T-helper 1 cell treated with Interleukin-12 subunit alpha and Interleukin-12 subunit beta and Interleukin-4 antibody, amounts not matched to agents 30 μg/mL and 1 μg/mL, for 36 hours (primary cell): ENCODE measurements at regions not wholly inside any gene's neighbourhood (a gene's known extent, or its start where the extent isn't known, plus 50 kb on each side); places are given as distances from the start of the nearest gene placed in this dataset.

Experiments
- H3K27ac Mint-ChIP-seq: one replicate; pipeline ENCODE4 v1.8.0; 2021; ENCODE audit warnings: mild to moderate bottlenecking, mixed read lengths
- H3K27me3 Mint-ChIP-seq: one replicate; pipeline ENCODE4 v1.8.0; 2021; ENCODE audit warnings: low read depth, mixed read lengths
- H3K36me3 Mint-ChIP-seq: one replicate; pipeline ENCODE4 v1.8.0; 2021; ENCODE audit warnings: low read depth, mixed read lengths
- H3K4me1 Mint-ChIP-seq: one replicate; pipeline ENCODE4 v1.8.0; 2021; ENCODE audit warnings: low read depth, mixed read lengths
- H3K4me3 Mint-ChIP-seq: one replicate; pipeline ENCODE4 v1.8.0; 2021; ENCODE audit warnings: mild to moderate bottlenecking, moderate library complexity, mixed read lengths
- H3K9me3 Mint-ChIP-seq: one replicate; pipeline ENCODE4 v1.8.0; 2021; ENCODE audit warnings: mixed read lengths

DNA sequence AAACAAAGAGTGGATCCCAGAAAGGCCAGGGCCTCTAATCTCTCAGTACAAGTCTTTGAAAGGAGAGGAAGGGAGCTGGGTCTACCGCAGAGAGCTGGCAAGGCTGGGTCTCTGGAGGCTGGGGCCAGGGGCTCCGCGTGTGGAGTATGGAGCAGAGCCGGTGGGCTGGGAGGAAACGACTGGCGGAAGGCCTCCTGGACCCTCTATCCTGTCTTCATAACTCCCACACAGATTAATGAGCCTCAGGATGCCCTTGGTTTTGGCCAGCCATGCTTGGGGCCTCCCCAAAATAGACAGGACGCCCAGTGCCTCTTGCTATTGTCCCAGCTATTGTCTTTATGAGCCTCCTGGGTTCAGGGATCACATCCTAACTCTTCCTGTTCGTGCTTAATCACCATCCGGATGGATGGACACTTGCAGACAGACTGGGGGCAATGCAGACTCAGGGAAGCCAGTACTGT lies 306.4 kb downstream of the DHX35 start:
- H3K27ac Mint-ChIP-seq = no peak overlapping the region
- H3K4me3 Mint-ChIP-seq = no peak overlapping the region
- H3K9me3 Mint-ChIP-seq = no peaks in the 10 kb centered on the region
- no peaks in the 10 kb centered on the region for H3K27me3 Mint-ChIP-seq
- H3K4me1 Mint-ChIP-seq = no peaks in the 10 kb centered on the region
- no peaks in the 10 kb centered on the region for H3K36me3 Mint-ChIP-seq

DNA sequence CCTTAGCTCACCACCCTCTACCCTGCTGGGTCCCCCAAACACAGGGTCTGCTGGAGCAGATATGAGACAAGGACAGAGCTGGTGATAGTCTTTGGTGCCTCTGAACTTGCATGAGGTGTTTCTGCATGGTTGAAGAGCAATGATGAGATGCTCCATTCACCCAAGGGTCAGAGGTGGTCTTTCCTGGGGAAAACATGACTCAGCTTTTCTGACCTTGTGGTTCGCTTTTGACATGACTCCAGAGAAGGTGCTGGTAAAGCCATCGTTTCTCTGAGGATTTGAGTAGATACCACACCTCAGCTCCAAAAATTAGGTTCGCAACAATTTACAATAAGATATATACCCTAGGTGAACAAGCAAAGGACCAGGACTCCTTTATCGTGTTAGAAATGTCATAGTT lies 304.8 kb downstream of the DHX35 start:
- peaks cover under 1% of the 10 kb centered on the region for H3K27me3 Mint-ChIP-seq
- H3K9me3 Mint-ChIP-seq = no peaks in the 10 kb centered on the region
- H3K4me1 Mint-ChIP-seq = no peaks in the 10 kb centered on the region
- no peak overlapping the region for H3K4me3 Mint-ChIP-seq
- no peaks in the 10 kb centered on the region for H3K36me3 Mint-ChIP-seq
- no peak overlapping the region for H3K27ac Mint-ChIP-seq

DNA sequence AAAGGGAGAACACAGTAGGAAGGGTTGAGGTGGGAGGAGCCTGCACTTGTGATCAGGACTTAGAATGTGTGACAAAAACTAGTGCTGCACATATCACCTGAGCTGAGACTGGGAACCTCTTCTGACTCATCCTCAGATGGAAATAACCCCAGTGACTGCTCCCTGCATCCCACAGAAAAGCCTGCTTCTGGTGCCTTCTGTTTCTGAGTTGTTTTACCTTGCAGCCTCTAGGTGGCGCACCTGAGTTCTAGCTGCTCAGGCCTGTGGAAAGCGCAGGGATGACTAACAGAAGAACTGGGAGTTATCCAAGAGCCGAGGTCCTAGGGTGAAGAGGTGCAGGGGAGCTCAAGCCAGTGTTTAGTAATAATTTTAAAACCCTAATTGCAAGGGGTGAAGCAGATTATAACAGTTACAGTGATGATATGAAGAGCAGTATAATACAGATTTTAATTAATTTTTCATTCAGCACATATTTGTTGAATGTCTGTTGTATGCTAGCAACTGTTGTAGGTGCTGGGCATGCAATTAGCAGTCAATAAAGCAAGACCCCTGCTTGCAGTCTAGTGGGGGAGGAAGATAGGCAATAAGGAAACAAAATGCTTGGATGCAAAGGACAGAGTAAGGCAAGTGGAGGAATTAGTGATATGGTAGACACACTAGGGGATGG lies 302.5 kb downstream of the DHX35 start:
- Mint-ChIP-seq H3K36me3 (no peaks in the 10 kb centered on the region), H3K4me3 (no peak overlapping the region), H3K27ac (no peak overlapping the region), H3K9me3 (no peaks in the 10 kb centered on the region), H3K4me1 (no peaks in the 10 kb centered on the region), H3K27me3 (peaks cover 3% of the 10 kb centered on the region)

DNA sequence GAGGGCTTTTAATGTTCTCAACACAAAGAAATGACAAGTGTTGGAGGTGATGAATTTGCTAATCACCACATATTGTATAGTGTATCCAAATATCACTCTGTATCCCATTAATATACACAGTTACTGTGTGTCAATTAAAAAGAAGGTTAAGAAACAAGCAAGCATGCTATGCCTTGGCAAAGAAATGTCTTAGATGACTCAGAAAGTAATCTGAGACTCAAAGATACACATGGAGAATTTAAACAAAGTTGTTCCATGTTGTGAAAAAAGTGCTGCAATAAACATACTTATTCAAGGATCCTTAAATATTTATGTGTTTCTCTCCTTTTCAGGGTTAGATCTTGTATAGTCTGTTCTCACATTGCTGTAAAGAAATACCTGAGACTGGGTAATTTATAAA lies 300.9 kb downstream of the DHX35 start:
- H3K27me3 Mint-ChIP-seq = peaks cover 3% of the 10 kb centered on the region
- no peaks in the 10 kb centered on the region for H3K36me3 Mint-ChIP-seq
- no peaks in the 10 kb centered on the region for H3K4me1 Mint-ChIP-seq
- H3K9me3 Mint-ChIP-seq = no peaks in the 10 kb centered on the region
- no peak overlapping the region for H3K4me3 Mint-ChIP-seq
- H3K27ac Mint-ChIP-seq = no peak overlapping the region

DNA sequence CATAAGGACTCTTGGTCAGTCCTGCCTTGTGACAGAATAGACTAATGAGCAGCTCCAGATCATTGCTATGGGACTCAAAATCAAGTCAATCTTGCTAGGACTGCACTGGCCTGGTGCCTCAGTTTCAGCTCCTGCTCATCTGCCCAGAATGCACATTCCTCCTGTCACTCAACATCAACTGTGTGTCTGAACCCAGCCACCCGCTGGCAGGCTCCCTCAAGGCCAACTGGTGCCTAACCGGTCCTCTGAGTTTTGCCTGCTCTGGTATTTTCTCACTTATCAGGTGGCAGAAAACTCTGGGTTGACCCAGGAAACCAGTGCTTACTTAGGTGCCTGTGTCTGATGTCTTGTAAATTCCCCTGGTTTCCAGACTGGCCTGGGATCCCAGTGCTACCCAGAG lies 297.7 kb downstream of the DHX35 start:
- Mint-ChIP-seq H3K9me3 (no peaks in the 10 kb centered on the region), H3K27ac (no peak overlapping the region), H3K4me1 (no peaks in the 10 kb centered on the region), H3K4me3 (no peak overlapping the region), H3K36me3 (no peaks in the 10 kb centered on the region), H3K27me3 (peaks cover 3% of the 10 kb centered on the region)

DNA sequence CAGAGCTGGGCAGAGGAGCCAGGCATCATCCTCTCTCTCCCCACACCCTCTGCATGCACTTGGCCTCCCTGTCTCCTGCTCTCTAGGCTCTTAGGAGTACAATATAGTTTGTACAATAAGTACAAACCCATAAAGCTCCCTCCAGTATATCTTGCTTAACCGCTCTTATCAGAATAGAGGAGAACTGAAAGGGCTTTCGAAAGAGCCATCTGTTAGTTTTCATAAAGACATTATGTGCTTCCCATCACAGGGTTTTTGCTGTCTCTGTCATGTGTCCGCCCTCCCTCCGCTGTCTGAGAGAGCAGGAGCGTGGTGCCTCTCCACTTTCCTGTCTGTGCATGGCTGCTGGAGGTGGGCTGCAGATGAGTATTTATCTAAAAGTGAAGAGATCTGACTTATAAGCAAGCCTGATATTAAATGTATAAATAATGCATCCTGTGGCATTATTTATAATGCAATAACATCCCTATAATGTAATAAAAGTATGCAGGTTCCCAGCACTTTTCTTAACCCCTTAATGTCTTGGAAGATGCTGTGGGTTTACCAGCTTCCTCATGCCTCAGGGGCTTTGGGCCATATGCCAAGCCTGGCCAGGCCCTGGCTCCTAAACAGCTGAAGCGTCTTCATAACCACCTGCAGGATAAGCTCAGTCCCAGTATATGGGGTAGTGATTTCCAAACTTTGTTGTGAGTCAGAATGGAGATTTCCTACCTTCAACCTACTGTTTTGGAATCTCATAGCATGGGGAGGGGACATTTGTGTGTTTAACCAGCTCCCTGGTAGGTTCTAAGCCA lies 297.1 kb downstream of the DHX35 start:
- no peak overlapping the region for H3K4me3 Mint-ChIP-seq
- no peaks in the 10 kb centered on the region for H3K9me3 Mint-ChIP-seq
- H3K27ac Mint-ChIP-seq = no peak overlapping the region
- H3K36me3 Mint-ChIP-seq = no peaks in the 10 kb centered on the region
- H3K27me3 Mint-ChIP-seq = peaks cover 3% of the 10 kb centered on the region
- no peaks in the 10 kb centered on the region for H3K4me1 Mint-ChIP-seq

DNA sequence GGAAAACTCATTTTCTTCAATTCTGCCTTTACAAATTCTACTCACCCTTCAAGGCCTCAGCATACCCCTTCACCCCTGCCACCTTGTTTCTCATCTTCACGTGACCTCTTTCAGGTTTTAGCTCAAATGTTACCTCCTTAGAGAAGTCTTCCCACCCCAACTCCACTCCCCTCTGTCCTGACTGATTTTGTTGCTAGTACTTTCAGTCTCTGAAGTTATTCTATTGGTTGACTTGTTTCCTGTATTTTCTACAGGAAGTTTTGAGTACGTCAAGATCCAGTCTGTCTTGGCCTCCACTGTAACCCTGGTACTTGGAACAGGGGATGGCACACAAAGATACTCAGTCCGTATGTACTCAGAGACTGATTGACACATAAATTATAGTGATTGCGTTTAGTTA lies 296.1 kb downstream of the DHX35 start:
- Mint-ChIP-seq H3K27ac (no peak overlapping the region), H3K36me3 (no peaks in the 10 kb centered on the region), H3K27me3 (peaks cover 3% of the 10 kb centered on the region), H3K4me3 (no peak overlapping the region), H3K4me1 (no peaks in the 10 kb centered on the region), H3K9me3 (no peaks in the 10 kb centered on the region)

DNA sequence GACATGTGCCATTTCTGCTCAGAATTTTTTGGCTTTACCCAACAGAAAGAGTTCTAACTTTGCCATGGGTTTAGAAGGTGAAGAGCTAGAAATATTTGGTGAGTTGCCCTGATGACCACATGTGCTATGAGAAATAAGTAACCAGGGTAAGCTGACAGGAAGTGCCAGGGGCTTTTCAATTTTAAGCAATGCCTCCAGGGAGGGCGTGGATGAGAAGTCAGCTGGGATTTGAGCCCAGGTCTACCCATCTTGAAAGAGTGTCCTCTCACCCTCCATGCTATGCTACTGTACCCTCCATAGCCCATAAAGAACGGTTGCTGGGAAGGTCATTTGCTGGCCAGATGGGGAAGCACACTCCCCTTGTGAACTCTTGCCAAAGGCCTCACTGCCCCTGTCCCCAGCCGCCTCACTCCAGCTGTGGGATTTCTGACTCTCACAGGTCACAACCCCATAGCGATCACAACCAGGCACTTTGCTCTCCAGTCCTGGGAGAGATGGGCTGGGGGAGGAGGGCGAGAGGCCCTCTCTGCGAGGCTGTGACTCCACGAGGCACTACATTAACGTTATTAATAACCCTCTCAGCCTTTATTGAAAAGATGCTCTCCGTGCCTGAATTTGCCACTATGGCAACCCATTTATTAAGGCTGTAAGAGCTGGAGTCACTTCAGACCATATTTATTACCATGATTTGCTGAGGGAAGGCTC lies 291.1 kb downstream of the DHX35 start:
- Mint-ChIP-seq H3K9me3 (no peaks in the 10 kb centered on the region), H3K27me3 (peaks cover 5% of the 10 kb centered on the region), H3K36me3 (no peaks in the 10 kb centered on the region), H3K4me1 (no peaks in the 10 kb centered on the region), H3K4me3 (no peak overlapping the region), H3K27ac (no peak overlapping the region)

DNA sequence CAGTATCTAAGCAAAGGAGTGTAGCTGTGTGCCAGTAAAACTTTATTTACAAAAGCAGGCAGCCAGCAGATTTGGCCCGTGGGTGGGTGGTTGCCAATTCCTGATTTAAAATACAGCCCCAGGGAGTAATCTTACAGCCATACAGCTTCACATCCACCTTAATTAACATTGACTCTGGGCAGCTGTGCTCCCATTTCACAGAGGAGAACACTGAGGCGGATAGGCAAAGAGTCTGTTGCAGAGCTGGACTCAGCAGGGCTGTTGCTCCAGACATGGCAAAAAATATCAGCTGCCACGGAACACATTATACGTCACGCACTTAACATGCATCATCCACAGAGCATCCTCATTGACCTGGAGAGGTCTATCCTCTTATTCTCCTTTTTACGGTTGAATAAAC lies 289.9 kb downstream of the DHX35 start:
- Mint-ChIP-seq H3K36me3 (no peaks in the 10 kb centered on the region), H3K27ac (no peak overlapping the region), H3K27me3 (peaks cover 5% of the 10 kb centered on the region), H3K9me3 (no peaks in the 10 kb centered on the region), H3K4me3 (no peak overlapping the region), H3K4me1 (no peaks in the 10 kb centered on the region)

DNA sequence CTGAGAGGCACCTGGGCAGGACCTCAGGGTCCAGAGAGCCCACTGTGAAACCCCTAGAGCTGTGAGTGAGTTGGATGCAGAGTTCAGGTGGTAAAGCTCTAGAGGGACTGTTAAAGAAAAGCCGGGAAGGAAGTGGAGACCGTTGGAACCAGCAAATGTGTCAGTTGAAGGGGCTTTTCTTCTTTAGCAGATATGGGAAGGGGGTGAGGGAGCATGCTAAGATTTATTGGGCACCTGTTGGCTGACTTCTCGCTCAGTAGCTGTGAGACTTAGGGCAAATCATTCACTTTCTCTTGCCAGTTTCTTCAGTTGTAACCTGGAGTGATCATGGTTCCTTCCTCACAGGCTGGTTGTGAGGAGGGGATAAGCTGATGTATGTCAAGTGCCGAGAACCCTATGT lies 287.7 kb downstream of the DHX35 start:
- peaks cover 10% of the 10 kb centered on the region for H3K4me1 Mint-ChIP-seq
- H3K4me3 Mint-ChIP-seq = no peak overlapping the region
- H3K27me3 Mint-ChIP-seq = peaks cover 5% of the 10 kb centered on the region
- H3K9me3 Mint-ChIP-seq = no peaks in the 10 kb centered on the region
- H3K27ac Mint-ChIP-seq = no peak overlapping the region
- H3K36me3 Mint-ChIP-seq = no peaks in the 10 kb centered on the region

DNA sequence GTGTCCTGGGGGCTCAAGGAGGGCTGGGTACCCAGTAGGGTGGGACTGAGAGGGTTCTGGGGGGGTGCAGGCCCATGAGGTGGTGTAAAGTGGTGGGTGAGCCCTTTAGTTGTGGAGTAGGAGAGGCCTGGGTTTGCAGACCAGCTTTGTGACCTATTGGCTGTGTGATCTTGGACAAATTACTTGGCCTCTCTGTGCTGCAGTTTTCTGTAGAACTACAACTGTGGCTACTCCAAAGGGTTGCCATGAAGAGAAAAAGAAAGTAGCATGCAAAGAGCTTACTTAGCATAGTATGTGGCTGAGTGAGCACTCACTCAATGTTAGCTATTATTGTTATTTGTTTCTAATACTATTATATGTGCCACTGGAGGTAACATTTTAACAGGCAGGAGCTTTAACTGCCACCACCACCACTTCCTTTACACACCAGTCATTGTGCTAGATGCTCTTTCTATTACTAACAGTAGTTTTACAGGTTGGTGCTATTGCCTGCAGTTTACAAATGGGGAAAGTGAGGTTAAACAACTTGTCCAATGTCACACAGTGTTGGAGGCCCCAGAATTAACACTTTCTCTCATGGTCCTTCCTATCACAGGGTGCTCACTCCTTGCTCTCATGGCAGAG lies 286.8 kb downstream of the DHX35 start:
- Mint-ChIP-seq H3K27me3 (peaks cover 5% of the 10 kb centered on the region), H3K4me1 (peaks cover 11% of the 10 kb centered on the region), H3K4me3 (no peak overlapping the region), H3K27ac (no peak overlapping the region), H3K36me3 (no peaks in the 10 kb centered on the region), H3K9me3 (no peaks in the 10 kb centered on the region)

DNA sequence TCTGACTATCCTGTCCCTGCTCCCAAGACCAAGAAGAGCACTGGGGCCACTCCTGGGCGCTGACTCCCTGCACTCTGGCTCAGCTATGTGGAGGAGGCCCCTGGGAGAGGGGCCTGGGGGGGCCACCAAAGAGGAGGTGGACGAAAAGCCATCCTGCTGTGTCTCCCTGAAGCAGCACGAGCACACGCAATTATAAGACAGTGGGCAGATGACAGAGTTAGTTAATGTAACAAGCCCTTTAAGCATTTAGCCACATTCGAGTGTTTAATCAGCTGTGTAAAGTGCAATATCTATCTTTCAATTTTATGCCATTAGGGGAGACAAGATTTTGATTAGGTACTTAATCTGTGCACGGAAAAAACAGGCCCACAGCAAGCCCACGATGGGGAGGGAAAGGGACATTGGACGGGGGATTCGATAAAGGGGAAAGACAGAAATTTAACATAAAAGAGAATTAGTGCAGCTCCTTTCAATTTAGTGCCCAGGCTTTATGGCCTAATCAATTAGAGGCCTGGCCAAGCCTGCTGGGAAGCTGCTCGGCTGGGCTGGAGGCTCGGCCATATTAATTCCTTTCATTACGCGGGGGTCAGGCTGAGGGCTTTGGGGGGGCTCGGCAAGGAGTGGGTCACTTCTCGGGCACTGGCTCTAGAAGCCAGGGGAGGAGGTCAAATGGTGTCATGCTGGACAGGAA lies 286.2 kb downstream of the DHX35 start:
- Mint-ChIP-seq H3K27me3 (peaks cover 5% of the 10 kb centered on the region), H3K9me3 (peaks cover 2% of the 10 kb centered on the region), H3K4me1 (peaks cover 11% of the 10 kb centered on the region), H3K36me3 (no peaks in the 10 kb centered on the region), H3K27ac (no peak overlapping the region), H3K4me3 (no peak overlapping the region)

DNA sequence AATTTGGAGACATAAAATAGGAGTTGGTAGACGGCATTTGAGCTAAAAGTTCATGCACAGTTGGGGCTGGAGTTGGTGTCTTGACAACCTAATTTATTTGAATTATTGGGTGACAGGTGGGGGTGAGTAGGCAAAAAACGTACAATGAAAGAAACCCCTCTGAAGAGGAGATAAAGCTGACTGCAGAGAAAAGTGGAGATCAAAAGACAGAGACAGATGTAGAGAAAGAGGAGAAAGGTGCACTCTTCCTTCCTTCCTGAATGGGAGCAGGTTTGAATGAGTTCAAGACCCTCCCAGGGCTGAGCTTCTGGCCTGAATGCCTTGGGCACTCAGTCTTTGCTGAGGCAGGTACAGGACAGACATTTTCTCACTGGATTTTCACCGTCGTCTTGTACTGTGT lies 284.3 kb downstream of the DHX35 start:
- peaks cover 5% of the 10 kb centered on the region for H3K27me3 Mint-ChIP-seq
- H3K4me1 Mint-ChIP-seq = peaks cover 11% of the 10 kb centered on the region
- H3K4me3 Mint-ChIP-seq = no peak overlapping the region
- H3K27ac Mint-ChIP-seq = no peak overlapping the region
- no peaks in the 10 kb centered on the region for H3K36me3 Mint-ChIP-seq
- H3K9me3 Mint-ChIP-seq = peaks cover 13% of the 10 kb centered on the region

DNA sequence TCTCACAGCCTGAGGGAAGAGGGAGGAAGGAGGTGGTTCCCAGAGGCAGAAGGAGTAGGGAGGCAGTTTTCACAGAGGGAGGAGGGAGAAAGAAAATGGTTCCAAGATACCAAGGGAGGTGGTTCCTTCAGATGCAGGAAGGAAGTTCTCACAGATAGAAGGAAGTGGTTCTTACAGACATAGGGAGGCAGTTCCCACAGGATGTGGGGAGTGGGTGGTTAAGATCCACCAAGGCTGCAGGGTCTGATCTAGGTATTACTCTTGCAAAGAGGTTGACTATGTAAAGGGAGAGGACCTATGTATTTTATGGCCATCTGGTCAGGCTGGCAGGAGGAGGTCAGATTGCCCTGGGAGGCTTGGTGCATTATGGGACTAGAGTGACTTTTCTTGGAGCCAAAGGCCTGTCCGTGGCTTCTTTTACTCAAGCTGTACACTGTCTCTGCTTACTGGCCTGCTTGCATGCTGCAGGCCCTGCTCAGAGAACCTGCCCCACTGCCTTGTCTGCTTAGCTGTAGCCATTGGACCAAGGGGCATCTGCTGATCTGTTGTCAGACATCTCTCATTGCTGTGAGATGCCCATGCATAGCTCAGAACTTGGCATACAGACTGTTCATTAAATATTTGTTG lies 283.7 kb downstream of the DHX35 start:
- Mint-ChIP-seq H3K27me3 (peaks cover 5% of the 10 kb centered on the region), H3K4me1 (peaks cover 11% of the 10 kb centered on the region), H3K27ac (no peak overlapping the region), H3K9me3 (peaks cover 16% of the 10 kb centered on the region), H3K36me3 (no peaks in the 10 kb centered on the region), H3K4me3 (peak overlapping the region; percentile 36)
